Chondrocyte (in vitro differentiated cells): ENCODE measurements at regions not wholly inside any gene's neighbourhood (a gene's known extent, or its start where the extent isn't known, plus 50 kb on each side); places are given as distances from the start of the nearest gene placed in this dataset.

ENCODE experiments used
- DNase-seq: peaks from one replicate; pipeline ENCODE4 v3.0.0; 2021; ENCODE audit warnings: mixed read lengths, low spot score
- H3K27ac Mint-ChIP-seq: one replicate; pipeline ENCODE4 v1.8.0; 2021; ENCODE audit warnings: mild to moderate bottlenecking, moderate library complexity, mixed read lengths; ENCODE audit not compliant: unreplicated experiment
- H3K27me3 Mint-ChIP-seq: 2 replicates; pipeline ENCODE4 v1.8.0; 2021; ENCODE audit warnings: low read depth, mixed read lengths
- H3K36me3 Mint-ChIP-seq: 2 replicates; pipeline ENCODE4 v1.8.0; 2021; ENCODE audit warnings: low read depth, mixed read lengths
- H3K4me1 Mint-ChIP-seq: 2 replicates; pipeline ENCODE4 v1.8.0; 2021; ENCODE audit warnings: low read depth, mild to moderate bottlenecking, mixed read lengths
- H3K4me3 Mint-ChIP-seq: one replicate; pipeline ENCODE4 v1.8.0; 2021; ENCODE audit warnings: mild to moderate bottlenecking, moderate library complexity, mixed read lengths; ENCODE audit not compliant: unreplicated experiment
- H3K9me3 Mint-ChIP-seq: 2 replicates; pipeline ENCODE4 v1.8.0; 2021; ENCODE audit warnings: low read depth, mixed read lengths
- CTCF ChIP-seq: fragments of 200-600 bp; sonication (generic); IDR thresholded peaks from 2 replicates; pipeline ENCODE4 v1.5.0; 2021; ENCODE audit warnings: antibody characterized with exemption, mild to moderate bottlenecking, moderate library complexity

- Mint-ChIP-seq H3K4me3 (no peak overlapping the region), H3K4me1 (no peaks in the 10 kb centered on the region), H3K27me3 (peaks cover 3% of the 10 kb centered on the region), H3K9me3 (peaks cover 12% of the 10 kb centered on the region), H3K27ac (no peak overlapping the region), H3K36me3 (no peaks in the 10 kb centered on the region)
- no peak for DNase-seq
- TF ChIP-seq CTCF, result no peak
These were observed 1806.3 kb upstream of the ADGRL3 start for GRCh38 chr4:59393780-59394179.

- Mint-ChIP-seq H3K4me1 (no peaks in the 10 kb centered on the region), H3K27me3 (peaks cover 3% of the 10 kb centered on the region), H3K27ac (no peak overlapping the region), H3K36me3 (no peaks in the 10 kb centered on the region), H3K9me3 (no peaks in the 10 kb centered on the region), H3K4me3 (no peak overlapping the region)
- no peak for TF ChIP-seq CTCF
- DNase-seq, result no peak
These were observed 1799.8 kb upstream of the ADGRL3 start for GRCh38 chr4:59400334-59400733.

- Mint-ChIP-seq H3K4me3 (no peak overlapping the region), H3K27ac (no peak overlapping the region), H3K27me3 (no peaks in the 10 kb centered on the region), H3K4me1 (no peaks in the 10 kb centered on the region), H3K9me3 (peaks cover 3% of the 10 kb centered on the region), H3K36me3 (no peaks in the 10 kb centered on the region)
- no peak for DNase-seq
- no peak for TF ChIP-seq CTCF
These were observed 1790.5 kb upstream of the ADGRL3 start for GRCh38 chr4:59409647-59410046.

- H3K27me3 Mint-ChIP-seq, result no peaks in the 10 kb centered on the region
- no peaks in the 10 kb centered on the region for H3K4me1 Mint-ChIP-seq
- no peak overlapping the region for H3K4me3 Mint-ChIP-seq
- peaks cover 3% of the 10 kb centered on the region for H3K9me3 Mint-ChIP-seq
- H3K27ac Mint-ChIP-seq, result no peak overlapping the region
- no peaks in the 10 kb centered on the region for H3K36me3 Mint-ChIP-seq
- no peak for TF ChIP-seq CTCF
- DNase-seq, result no peak
These were observed 1787.4 kb upstream of the ADGRL3 start for GRCh38 chr4:59412739-59413138.

DNA sequence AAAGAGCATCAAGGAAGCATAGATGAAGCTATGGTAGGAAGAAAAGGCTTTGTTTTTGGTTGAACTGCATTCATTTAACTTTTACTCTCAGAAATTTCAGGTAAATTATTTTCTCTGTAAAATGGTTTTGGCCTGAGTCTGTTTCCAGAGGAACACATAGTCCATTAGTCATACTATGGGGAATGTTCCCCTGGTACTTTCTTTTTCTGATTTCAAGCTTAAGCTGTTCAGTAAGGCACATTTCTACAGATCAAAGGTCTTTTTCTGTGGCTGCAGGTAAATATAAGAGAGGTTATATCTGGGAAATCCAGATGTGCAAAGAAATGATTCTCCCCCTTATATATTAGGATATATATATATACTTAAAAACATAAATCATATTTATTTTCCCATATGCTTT is 1744.4 kb upstream of the ADGRL3 start:
- Mint-ChIP-seq H3K27me3 (no peaks in the 10 kb centered on the region), H3K4me3 (no peak overlapping the region), H3K36me3 (no peaks in the 10 kb centered on the region), H3K9me3 (no peaks in the 10 kb centered on the region), H3K27ac (no peak overlapping the region), H3K4me1 (no peaks in the 10 kb centered on the region)
- DNase-seq, result no peak
- TF ChIP-seq CTCF, result no peak
